Cardiac muscle cell (in vitro differentiated cells and primary cell): ENCODE measurements at regions not wholly inside any gene's neighbourhood (a gene's known extent, or its start where the extent isn't known, plus 50 kb on each side); places are given as distances from the start of the nearest gene placed in this dataset.

Experiments
- DNase-seq, 2 donors: peaks; one replicate each; pipeline versions ENCODE4 v3.0.0 to v3.0.0-alpha.2; 2010 to 2017; ENCODE audit warnings: low read depth in 1 of 2, low spot score in 1 of 2
- H3K27ac ChIP-seq: fragments of 200-600 bp; sonication (generic); 2 replicates; pipeline ENCODE4 v1.5.1; 2016
- H3K27me3 ChIP-seq: fragments of 200-600 bp; sonication (generic); 2 replicates; pipeline ENCODE4 v1.6.0; 2016; ENCODE audit warnings: control low read depth
- H3K36me3 ChIP-seq: fragments of 200-600 bp; sonication (generic); 2 replicates; pipeline ENCODE4 v1.5.1; 2016; ENCODE audit warnings: control low read depth
- H3K4me1 ChIP-seq: fragments of 200-600 bp; sonication (generic); 2 replicates; pipeline ENCODE4 v1.8.1; 2017; ENCODE audit warnings: low read depth, mild to moderate bottlenecking, mixed run types
- H3K4me3 ChIP-seq: fragments of 200-600 bp; sonication (generic); 2 replicates; pipeline ENCODE4 v1.5.1; 2016; ENCODE audit warnings: mild to moderate bottlenecking
- H3K9me3 ChIP-seq: fragments of 200-600 bp; sonication (generic); 2 replicates; pipeline ENCODE4 v1.5.1; 2017; ENCODE audit warnings: low read depth, mild to moderate bottlenecking, control low read depth
- TF ChIP-seq, protein P1 (sequence below): IDR thresholded peaks from 2 replicates; pipeline ENCODE4 v1.5.1; 2012; ENCODE audit warnings: low read depth, mild to moderate bottlenecking, low read length

DNA sequence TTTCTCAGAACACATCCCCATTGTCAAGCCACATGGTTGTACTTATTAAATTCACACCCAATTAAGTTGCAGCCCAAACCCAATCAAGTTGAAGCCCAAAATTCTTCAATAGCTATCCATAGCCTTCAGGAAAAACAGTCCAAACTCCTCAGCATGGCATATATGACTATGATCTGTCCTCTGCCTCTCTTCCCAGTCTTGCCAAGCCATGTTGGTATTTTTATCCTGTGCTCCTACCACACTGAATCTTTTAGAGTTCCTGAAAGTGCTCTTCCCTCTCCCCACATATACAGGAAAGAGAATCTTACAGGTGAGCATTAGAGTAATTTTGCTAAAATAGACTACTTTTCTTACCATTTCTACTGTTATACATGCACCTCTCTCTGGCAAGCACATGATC, 834.9 kb downstream of the RPS29 start:
- H3K9me3 ChIP-seq: no peaks in the 10 kb centered on the region
- no peak overlapping the region for H3K4me3 ChIP-seq
- H3K36me3 ChIP-seq: no peaks in the 10 kb centered on the region
- no peaks in the 10 kb centered on the region for H3K27me3 ChIP-seq
- no peak for DNase-seq
- TF ChIP-seq, protein P1, sequence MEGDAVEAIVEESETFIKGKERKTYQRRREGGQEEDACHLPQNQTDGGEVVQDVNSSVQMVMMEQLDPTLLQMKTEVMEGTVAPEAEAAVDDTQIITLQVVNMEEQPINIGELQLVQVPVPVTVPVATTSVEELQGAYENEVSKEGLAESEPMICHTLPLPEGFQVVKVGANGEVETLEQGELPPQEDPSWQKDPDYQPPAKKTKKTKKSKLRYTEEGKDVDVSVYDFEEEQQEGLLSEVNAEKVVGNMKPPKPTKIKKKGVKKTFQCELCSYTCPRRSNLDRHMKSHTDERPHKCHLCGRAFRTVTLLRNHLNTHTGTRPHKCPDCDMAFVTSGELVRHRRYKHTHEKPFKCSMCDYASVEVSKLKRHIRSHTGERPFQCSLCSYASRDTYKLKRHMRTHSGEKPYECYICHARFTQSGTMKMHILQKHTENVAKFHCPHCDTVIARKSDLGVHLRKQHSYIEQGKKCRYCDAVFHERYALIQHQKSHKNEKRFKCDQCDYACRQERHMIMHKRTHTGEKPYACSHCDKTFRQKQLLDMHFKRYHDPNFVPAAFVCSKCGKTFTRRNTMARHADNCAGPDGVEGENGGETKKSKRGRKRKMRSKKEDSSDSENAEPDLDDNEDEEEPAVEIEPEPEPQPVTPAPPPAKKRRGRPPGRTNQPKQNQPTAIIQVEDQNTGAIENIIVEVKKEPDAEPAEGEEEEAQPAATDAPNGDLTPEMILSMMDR: no peak
- no peak overlapping the region for H3K27ac ChIP-seq
- H3K4me1 ChIP-seq: peaks cover 4% of the 10 kb centered on the region

DNA sequence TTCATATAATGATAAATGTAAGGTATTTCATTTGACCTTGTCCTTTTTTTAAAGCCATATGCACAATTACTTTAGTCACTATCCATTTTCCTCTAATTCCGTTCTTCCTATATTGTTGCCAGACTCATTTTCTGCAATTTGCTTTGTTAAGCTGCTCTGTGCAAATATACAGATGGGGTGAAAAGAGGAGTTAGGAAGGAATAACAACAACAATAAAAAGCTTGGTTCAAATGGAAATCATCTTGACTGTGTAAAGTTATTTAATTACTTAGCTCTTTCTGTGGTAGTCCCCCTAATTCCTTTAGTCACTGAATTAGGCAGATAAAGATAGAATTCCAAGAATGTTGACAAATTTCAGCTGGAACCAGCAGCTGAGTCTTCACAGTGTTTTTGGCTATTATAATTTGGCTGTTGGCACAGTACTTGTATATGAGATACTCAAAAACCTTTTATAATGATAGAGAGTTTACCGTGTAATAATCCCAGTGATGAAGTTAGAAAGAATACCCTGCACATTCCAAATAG, 838.0 kb downstream of the RPS29 start:
- Histone ChIP-seq H3K4me1 (peaks cover 7% of the 10 kb centered on the region), H3K27ac (no peak overlapping the region), H3K27me3 (no peaks in the 10 kb centered on the region), H3K36me3 (no peaks in the 10 kb centered on the region), H3K9me3 (no peaks in the 10 kb centered on the region), H3K4me3 (no peak overlapping the region)
- no peak for DNase-seq
- TF ChIP-seq, protein P1: no peak

DNA sequence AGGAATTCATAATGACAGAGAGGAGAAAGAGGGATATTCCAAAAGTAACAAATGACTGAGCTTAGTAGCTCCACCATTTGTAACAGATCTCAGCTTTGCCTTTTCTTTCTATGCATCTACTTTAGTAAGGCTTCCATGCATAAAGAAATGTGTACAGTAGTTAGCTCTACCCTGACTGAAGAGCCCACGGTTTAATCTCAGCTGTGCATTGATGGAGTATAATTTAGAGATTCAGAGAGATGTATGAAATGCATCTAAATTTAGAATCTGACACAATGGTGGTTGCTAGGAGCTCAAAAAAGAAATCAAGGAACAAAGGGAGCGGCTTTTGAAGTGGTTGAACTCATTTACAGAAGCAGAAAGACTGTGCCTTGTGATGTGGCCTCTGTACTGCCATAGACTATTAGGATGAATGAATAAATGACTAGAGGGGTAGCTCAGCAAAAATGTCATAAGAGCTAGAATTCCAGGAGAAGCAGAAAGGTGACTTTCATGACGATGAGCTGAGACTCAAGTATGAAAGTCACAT, 838.6 kb downstream of the RPS29 start:
- H3K36me3 ChIP-seq: no peaks in the 10 kb centered on the region
- DNase-seq: no peak

DNA sequence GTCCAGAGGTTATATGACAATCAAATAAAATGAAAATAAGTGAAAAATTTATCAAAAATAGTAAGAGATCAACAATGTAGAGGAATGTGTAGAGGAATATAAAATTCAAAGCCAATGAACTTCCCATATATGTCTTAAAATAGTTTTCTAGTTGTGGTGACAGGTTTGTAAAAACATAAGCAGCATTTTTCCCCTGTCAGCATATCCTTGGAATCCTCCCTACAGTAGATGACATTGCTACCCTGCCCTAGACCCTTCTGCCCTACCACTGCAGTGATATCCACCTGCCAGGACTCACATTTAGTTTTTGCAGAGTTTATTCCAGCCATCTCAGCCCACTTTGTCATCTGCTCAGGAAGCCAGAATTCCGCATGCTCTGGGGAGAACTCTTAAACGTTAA, 842.0 kb downstream of the RPS29 start:
- H3K4me3 ChIP-seq: no peak overlapping the region
- TF ChIP-seq, protein P1: no peak
- no peaks in the 10 kb centered on the region for H3K36me3 ChIP-seq
- H3K27me3 ChIP-seq: no peaks in the 10 kb centered on the region
- H3K9me3 ChIP-seq: no peaks in the 10 kb centered on the region
- no peak overlapping the region for H3K27ac ChIP-seq
- H3K4me1 ChIP-seq: peaks cover 14% of the 10 kb centered on the region
- no peak for DNase-seq

More for the DNA sequence above, 838.6 kb downstream of the RPS29 start:
- peaks cover 13% of the 10 kb centered on the region for H3K4me1 ChIP-seq
- H3K27ac ChIP-seq: no peak overlapping the region
- TF ChIP-seq, protein P1: no peak
- H3K27me3 ChIP-seq: no peaks in the 10 kb centered on the region
- no peak overlapping the region for H3K4me3 ChIP-seq
- H3K9me3 ChIP-seq: no peaks in the 10 kb centered on the region

DNA sequence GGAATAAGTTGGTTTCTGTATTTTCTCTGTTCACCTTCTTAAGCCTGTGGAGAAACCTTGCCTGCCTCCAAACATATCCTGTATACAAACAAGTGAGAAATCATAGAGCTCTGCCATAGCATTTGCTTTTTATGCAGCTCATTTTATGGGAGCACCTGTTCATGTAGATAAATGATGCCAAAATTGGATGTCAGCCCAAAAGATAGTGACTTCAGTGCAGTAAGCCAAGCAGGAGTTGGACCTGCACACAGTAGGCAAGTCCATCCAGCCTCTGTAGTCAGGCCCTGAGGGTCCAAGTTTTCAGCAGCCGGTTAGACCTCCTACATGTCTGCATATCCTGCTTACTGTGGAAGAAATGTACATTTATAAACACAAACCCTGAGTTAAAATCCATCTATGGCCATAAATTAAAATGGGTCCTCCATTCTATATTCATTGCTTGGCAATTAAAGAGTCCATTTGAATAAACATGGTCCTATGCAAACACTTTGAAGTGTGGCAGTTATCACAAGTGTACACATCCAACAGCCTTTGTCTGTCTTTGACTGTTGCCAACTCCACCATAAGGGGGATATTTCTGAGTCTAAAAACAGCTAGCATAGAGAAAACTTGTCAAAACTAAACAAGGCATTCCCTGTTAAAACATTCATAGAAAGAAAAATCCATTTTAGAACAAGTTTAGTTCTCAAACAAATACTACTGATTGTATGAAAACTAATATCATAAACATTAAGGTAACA, 847.8 kb downstream of the RPS29 start:
- DNase-seq: no peak
- Histone ChIP-seq H3K4me1 (peaks cover 12% of the 10 kb centered on the region), H3K36me3 (no peaks in the 10 kb centered on the region), H3K27me3 (no peaks in the 10 kb centered on the region), H3K27ac (no peak overlapping the region), H3K9me3 (no peaks in the 10 kb centered on the region), H3K4me3 (no peak overlapping the region)
- TF ChIP-seq, protein P1: no peak
